Keratinocyte (primary cell): ENCODE measurements at regions not wholly inside any gene's neighbourhood (a gene's known extent, or its start where the extent isn't known, plus 50 kb on each side); places are given as distances from the start of the nearest gene placed in this dataset.

Experiments used
- CTCF ChIP-seq, 3 experiments: IDR thresholded peaks in 1 of 3; conservative IDR thresholded peaks in 1 of 3; optimal IDR thresholded peaks in 1 of 3; 2 replicates in 2 of 3; 3 replicates in 1 of 3; pipeline versions ENCODE3 to v1.5.1; 2011; ENCODE audit warnings: low read length in 3 of 3, mild to moderate bottlenecking in 3 of 3, moderate library complexity in 2 of 3, control low read depth in 1 of 3, inconsistent platforms in 1 of 3; ENCODE audit not compliant: insufficient read depth in 2 of 3; ENCODE audit errors: extremely low read depth in 1 of 3
- EZH2 ChIP-seq: IDR thresholded peaks from one replicate; pipeline ENCODE4 v1.6.1; 2012; ENCODE audit warnings: inconsistent platforms, mild to moderate bottlenecking, low read length, moderate library complexity

- peak; percentile 63 to 64 (median 64) for TF ChIP-seq CTCF (optimal IDR thresholded peaks at IDR 0.05 in 1 of 3, IDR thresholded peaks at IDR 0.05 in 1 of 3, conservative IDR thresholded peaks at IDR 0.05 in 1 of 3; ENCODE audit: extremely low read depth in 1 of 3, insufficient read depth in 2 of 3, low read length in 3 of 3)
- no peak for TF ChIP-seq EZH2
These were observed 459.4 kb downstream of the GBE1 start for GRCh38 chr3:81302045-81302444.
